K562 (cell line): ENCODE measurements at regions not wholly inside any gene's neighbourhood (a gene's known extent, or its start where the extent isn't known, plus 50 kb on each side); places are given as distances from the start of the nearest gene placed in this dataset.

Experiments used
- CBX3 ChIP-seq, 2 experiments: IDR thresholded peaks; 1 replicate in 1 of 2; 2 replicates in 1 of 2; pipeline ENCODE4 v1.6.1; 2012; ENCODE audit warnings: inconsistent platforms in 2 of 2, low read length in 2 of 2, borderline replicate concordance in 1 of 2, control low read depth in 1 of 2
- CTCF ChIP-seq, 3 experiments: IDR thresholded peaks in 2 of 3; conservative IDR thresholded peaks in 1 of 3; 2 replicates each; pipeline ENCODE4 v1.5.1; 2011 to 2012; ENCODE audit warnings: low read length in 3 of 3, mild to moderate bottlenecking in 3 of 3, control low read depth in 2 of 3, improper control_type of control experiment in 1 of 3, inconsistent platforms in 1 of 3, low read depth in 1 of 3, mixed read lengths in 1 of 3, moderate library complexity in 1 of 3; ENCODE audit not compliant: insufficient read depth in 2 of 3
- NCOR1 ChIP-seq: fragments of 450-650 bp; IDR thresholded peaks from 2 replicates; pipeline ENCODE4 v1.6.1; 2016; ENCODE audit warnings: mild to moderate bottlenecking, moderate library complexity
- NFIC ChIP-seq: fragments of 450-650 bp; IDR thresholded peaks from 2 replicates; pipeline ENCODE4 v1.6.1; 2017; ENCODE audit warnings: mild to moderate bottlenecking, inconsistent platforms
- SREBF1 ChIP-seq: fragments of 150-350 bp; IDR thresholded peaks from 2 replicates; pipeline ENCODE4 v1.6.1; 2014; ENCODE audit warnings: antibody characterized with exemption, low read depth, low read length, borderline replicate concordance
- SREBF2 ChIP-seq: sonication (generic); formaldehyde crosslinking; IDR thresholded peaks from 2 replicates; pipeline ENCODE4 v1.4.0; 2020; ENCODE audit warnings: mild to moderate bottlenecking, missing genetic modification reagents
- ZNF184 ChIP-seq: sonication (generic); formaldehyde crosslinking; IDR thresholded peaks from 2 replicates; pipeline ENCODE4 v1.5.0; 2020; ENCODE audit warnings: missing genetic modification reagents
- ZNF274 ChIP-seq: IDR thresholded peaks from 2 replicates; pipeline ENCODE4 v1.6.1; 2011; ENCODE audit warnings: low read depth, mild to moderate bottlenecking, low read length, moderate library complexity, borderline replicate concordance
- ZNF695 ChIP-seq: fragments of 450-650 bp; formaldehyde crosslinking; IDR thresholded peaks from 2 replicates; pipeline ENCODE4 v1.4.0; 2020; ENCODE audit warnings: mild to moderate bottlenecking, moderate library complexity
- TF ChIP-seq, protein P1 (sequence below), 2 experiments: fragments of 450-650 bp in 1 of 2; sonication (generic) in 1 of 2; formaldehyde crosslinking in 1 of 2; IDR thresholded peaks in 1 of 2; conservative IDR thresholded peaks in 1 of 2; 2 replicates each; pipeline versions ENCODE4 v1.6.1 to v1.8.1; 2016 to 2023; ENCODE audit warnings: mild to moderate bottlenecking in 2 of 2, moderate library complexity in 2 of 2, inconsistent platforms in 1 of 2, missing genetic modification reagents in 1 of 2
- TF ChIP-seq, protein P2 (sequence below), 2 experiments: fragments of 450-650 bp; formaldehyde crosslinking in 1 of 2; IDR thresholded peaks; 2 replicates each; pipeline versions ENCODE4 v1.4.0 to v1.6.1; 2014 to 2020; ENCODE audit warnings: mild to moderate bottlenecking in 2 of 2, borderline replicate concordance in 1 of 2, low read depth in 1 of 2

DNA sequence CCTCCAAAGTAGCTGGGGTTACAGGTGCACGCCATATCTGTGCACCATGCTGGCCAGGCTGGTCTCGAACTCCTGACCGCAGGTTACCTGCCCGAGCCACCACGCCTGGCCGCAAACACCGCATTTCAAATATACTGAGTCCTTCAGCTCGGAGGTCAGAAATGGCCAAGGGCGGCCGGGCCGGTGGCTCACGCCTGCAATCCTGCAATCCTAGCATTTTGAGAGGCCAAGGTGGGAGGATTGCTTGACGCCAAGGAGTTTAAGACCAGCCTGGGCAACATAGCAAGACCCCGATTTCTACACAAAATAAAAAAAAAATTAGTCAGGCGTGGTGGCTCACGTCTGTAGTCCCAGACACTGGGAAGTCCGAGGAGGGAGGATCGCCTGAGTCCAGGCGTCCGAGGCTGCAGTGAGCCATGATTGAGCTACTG, 71.9 kb upstream of the PPP2R3B start:
- TF ChIP-seq ZNF695 (CRISPR knock-in tag) (no peak), CTCF (IDR thresholded peaks at IDR 0.05 in 2 of 3, conservative IDR thresholded peaks at IDR 0.05 in 1 of 3; ENCODE audit: insufficient read depth in 2 of 3, low read depth in 1 of 3, low read length in 3 of 3) (no peak), ZNF184 (no peak), NFIC (no peak), NCOR1 (no peak), ZNF274 (no peak), SREBF1 (no peak), SREBF2 (CRISPR knock-in tag) (no peak), CBX3 (IDR thresholded peaks at IDR 0.05; ENCODE audit: borderline replicate concordance in 1 of 2, low read length in 2 of 2) (no peak)
- TF ChIP-seq, protein P1, sequence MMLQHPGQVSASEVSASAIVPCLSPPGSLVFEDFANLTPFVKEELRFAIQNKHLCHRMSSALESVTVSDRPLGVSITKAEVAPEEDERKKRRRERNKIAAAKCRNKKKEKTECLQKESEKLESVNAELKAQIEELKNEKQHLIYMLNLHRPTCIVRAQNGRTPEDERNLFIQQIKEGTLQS (IDR thresholded peaks at IDR 0.05), result no peak
- TF ChIP-seq, protein P1 (CRISPR knock-in tag; conservative IDR thresholded peaks at IDR 0.05), result no peak
- TF ChIP-seq, protein P2, sequence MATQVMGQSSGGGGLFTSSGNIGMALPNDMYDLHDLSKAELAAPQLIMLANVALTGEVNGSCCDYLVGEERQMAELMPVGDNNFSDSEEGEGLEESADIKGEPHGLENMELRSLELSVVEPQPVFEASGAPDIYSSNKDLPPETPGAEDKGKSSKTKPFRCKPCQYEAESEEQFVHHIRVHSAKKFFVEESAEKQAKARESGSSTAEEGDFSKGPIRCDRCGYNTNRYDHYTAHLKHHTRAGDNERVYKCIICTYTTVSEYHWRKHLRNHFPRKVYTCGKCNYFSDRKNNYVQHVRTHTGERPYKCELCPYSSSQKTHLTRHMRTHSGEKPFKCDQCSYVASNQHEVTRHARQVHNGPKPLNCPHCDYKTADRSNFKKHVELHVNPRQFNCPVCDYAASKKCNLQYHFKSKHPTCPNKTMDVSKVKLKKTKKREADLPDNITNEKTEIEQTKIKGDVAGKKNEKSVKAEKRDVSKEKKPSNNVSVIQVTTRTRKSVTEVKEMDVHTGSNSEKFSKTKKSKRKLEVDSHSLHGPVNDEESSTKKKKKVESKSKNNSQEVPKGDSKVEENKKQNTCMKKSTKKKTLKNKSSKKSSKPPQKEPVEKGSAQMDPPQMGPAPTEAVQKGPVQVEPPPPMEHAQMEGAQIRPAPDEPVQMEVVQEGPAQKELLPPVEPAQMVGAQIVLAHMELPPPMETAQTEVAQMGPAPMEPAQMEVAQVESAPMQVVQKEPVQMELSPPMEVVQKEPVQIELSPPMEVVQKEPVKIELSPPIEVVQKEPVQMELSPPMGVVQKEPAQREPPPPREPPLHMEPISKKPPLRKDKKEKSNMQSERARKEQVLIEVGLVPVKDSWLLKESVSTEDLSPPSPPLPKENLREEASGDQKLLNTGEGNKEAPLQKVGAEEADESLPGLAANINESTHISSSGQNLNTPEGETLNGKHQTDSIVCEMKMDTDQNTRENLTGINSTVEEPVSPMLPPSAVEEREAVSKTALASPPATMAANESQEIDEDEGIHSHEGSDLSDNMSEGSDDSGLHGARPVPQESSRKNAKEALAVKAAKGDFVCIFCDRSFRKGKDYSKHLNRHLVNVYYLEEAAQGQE (IDR thresholded peaks at IDR 0.05; ENCODE audit: borderline replicate concordance), result no peak
- TF ChIP-seq, protein P2 (CRISPR knock-in tag; IDR thresholded peaks at IDR 0.05; ENCODE audit: low read depth), result no peak
